ENCODE measurements at regions not wholly inside any gene's neighbourhood (a gene's known extent, or its start where the extent isn't known, plus 50 kb on each side); places are given as distances from the start of the nearest gene placed in this dataset.
A peak's percentile ranks its signal among the peaks of the same experiment; 100 is the strongest.

GRCh38 chr10:20355011-20355410, 538.8 kb downstream of the PLXDC2 start:
- Histone ChIP-seq H3K27me3 (replicated peaks in 1 of 4; ENCODE audit: control insufficient read depth in 3 of 4, extremely low read depth in 1 of 4, insufficient read depth in 3 of 4, low read length in 3 of 4) (no peaks in the 10 kb centered on the region), H2AFZ (ENCODE audit: low read length) (no peak overlapping the region), H2BK12ac (ENCODE audit: low read depth, low read length) (no peak overlapping the region), H3K4me1 (replicated peaks in 1 of 4; ENCODE audit: control insufficient read depth in 3 of 4, insufficient read depth in 4 of 4, low read length in 3 of 4) (no peaks in the 10 kb centered on the region), H4K5ac (ENCODE audit: insufficient read length, low read depth, low read length) (no peak overlapping the region), H3K4me3 (ENCODE audit: extremely low read depth in 1 of 4, insufficient read depth in 2 of 4, low read depth in 3 of 4, low read length in 4 of 4) (no peak overlapping the region), H3K9ac (replicated peaks in 1 of 4; ENCODE audit: extremely low read depth in 1 of 4, low read depth in 3 of 4, low read length in 3 of 4) (no peak overlapping the region), H3K27ac (ENCODE audit: low read depth, low read length) (no peak overlapping the region), H4K20me1 (replicated peaks in 1 of 2; ENCODE audit: control insufficient read depth in 1 of 2, insufficient read depth in 2 of 2, low read length in 2 of 2) (no peaks in the 10 kb centered on the region), H3K9me3 (ENCODE audit: insufficient read depth in 2 of 2, low read depth in 1 of 2, low read length in 1 of 2) (no peaks in the 10 kb centered on the region; a peak in 1 of 4 replicates), H3K18ac (ENCODE audit: extremely low read depth, low read length) (no peak overlapping the region), H4K8ac (ENCODE audit: extremely low read depth, insufficient read depth, low read length) (no peak overlapping the region), H3K36me3 (ENCODE audit: control insufficient read depth in 2 of 4, insufficient read depth in 4 of 4, low read length in 3 of 4) (no peaks in the 10 kb centered on the region), H3K14ac (ENCODE audit: insufficient read length) (no peak overlapping the region), H3K79me2 (ENCODE audit: control insufficient read depth in 1 of 2, insufficient read depth in 2 of 2, low read length in 2 of 2) (no peaks in the 10 kb centered on the region), H2BK20ac (ENCODE audit: low read length) (no peak overlapping the region), H3K23ac (ENCODE audit: insufficient read length) (no peak overlapping the region), H3K56ac (replicated peaks; ENCODE audit: insufficient read length, low read depth, low read length) (no peak overlapping the region), H3K4ac (replicated peaks; ENCODE audit: insufficient read length, low read depth, low read length) (no peak overlapping the region), H2BK15ac (ENCODE audit: low read length) (no peak overlapping the region), H2AK5ac (ENCODE audit: low read depth, low read length) (no peak overlapping the region), H3K23me2 (ENCODE audit: low read depth, low read length) (no peaks in the 10 kb centered on the region), H4K91ac (replicated peaks; ENCODE audit: insufficient read length, low read length) (no peak overlapping the region), H3K4me2 (ENCODE audit: insufficient read depth in 1 of 2, low read depth in 2 of 2, low read length in 2 of 2) (no peak overlapping the region), H3K79me1 (ENCODE audit: low read depth, low read length) (no peaks in the 10 kb centered on the region), H2BK5ac (ENCODE audit: low read depth, low read length) (no peak overlapping the region), H2BK120ac (replicated peaks; ENCODE audit: low read depth, low read length) (no peak overlapping the region)
- DNase-seq (ENCODE audit: low read depth in 1 of 2, low spot score in 2 of 2), result no peak
- ChIA-PET CTCF (ENCODE audit: partially characterized antibody) (interaction anchor here (1.0 kb wide), 1 partner anchor 9 kb away, joined by 3 read pairs; no protein-coding TSS in a partner anchor), POLR2A (ENCODE audit: partially characterized antibody) (interaction anchor here (0.6 to 2.0 kb wide), 2 partner anchors 15 to 1475 kb away, joined by 4 to 5 read pairs; no protein-coding TSS in a partner anchor)
- 79% methylated on average over 3 of the region's 3 CpGs; no CpG with 5 or more reads in 1 of the 2 experiments for WGBS, 2 experiments (ENCODE audit: extremely low coverage in 1 of 2, insufficient coverage in 1 of 2, insufficient read length in 1 of 2, insufficient replicate concordance in 2 of 2, low coverage in 1 of 2, low lambda C conversion rate in 2 of 2, missing lambda C conversion rate in 1 of 2)
- no peak for FAIRE-seq
- no peak for TF ChIP-seq RFX5 (IDR thresholded peaks at IDR 0.05; ENCODE audit: borderline replicate concordance, low read depth, low read length)
- TF ChIP-seq KDM1A (IDR thresholded peaks at IDR 0.05; ENCODE audit: borderline replicate concordance, low read length), result peak; percentile 76

All from H1 (cell line).